ENCODE measurements at regions not wholly inside any gene's neighbourhood (a gene's known extent, or its start where the extent isn't known, plus 50 kb on each side); places are given as distances from the start of the nearest gene placed in this dataset.

DNA sequence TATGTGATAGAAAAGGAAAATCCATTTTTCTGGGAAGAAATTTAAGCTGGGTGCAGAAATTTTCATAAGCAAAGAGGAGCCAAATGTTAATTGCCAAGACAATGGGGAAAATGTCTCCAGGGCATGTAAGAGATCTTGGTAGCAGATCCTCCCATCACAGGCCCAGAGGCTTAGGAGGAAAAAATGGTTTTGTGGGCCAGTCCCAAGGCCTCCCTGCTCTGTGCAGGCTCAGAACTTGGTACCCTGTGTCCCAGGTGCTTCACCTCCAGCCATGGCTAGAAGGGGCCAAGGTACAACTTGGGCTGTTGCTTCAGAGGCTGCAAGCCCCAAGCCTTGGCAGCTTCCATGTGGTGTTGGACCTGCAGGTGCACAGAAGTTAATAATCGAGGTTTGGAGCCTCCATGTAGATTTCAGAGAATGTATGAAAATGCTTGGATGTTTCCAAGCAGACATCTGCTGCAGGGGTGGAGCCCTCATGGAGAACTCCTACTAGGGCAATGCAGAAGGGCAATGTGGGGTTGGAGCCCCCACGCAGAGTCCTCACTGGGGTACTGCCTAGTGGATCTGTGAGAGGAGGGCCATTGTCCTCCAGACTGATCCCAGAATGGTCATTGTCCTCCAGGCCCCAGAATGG is 77.7 kb upstream of the ATP2B1 start:
- TF ChIP-seq, protein P1, sequence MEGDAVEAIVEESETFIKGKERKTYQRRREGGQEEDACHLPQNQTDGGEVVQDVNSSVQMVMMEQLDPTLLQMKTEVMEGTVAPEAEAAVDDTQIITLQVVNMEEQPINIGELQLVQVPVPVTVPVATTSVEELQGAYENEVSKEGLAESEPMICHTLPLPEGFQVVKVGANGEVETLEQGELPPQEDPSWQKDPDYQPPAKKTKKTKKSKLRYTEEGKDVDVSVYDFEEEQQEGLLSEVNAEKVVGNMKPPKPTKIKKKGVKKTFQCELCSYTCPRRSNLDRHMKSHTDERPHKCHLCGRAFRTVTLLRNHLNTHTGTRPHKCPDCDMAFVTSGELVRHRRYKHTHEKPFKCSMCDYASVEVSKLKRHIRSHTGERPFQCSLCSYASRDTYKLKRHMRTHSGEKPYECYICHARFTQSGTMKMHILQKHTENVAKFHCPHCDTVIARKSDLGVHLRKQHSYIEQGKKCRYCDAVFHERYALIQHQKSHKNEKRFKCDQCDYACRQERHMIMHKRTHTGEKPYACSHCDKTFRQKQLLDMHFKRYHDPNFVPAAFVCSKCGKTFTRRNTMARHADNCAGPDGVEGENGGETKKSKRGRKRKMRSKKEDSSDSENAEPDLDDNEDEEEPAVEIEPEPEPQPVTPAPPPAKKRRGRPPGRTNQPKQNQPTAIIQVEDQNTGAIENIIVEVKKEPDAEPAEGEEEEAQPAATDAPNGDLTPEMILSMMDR (IDR thresholded peaks at IDR 0.05) = no peak
- no peak for TF ChIP-seq POLR2A (IDR thresholded peaks at IDR 0.05)
